GM12878 (cell line): ENCODE measurements at regions not wholly inside any gene's neighbourhood (a gene's known extent, or its start where the extent isn't known, plus 50 kb on each side); places are given as distances from the start of the nearest gene placed in this dataset.

Experiments
- ATAC-seq: fragments of 200-7000 bp; cut with Tn5 transposase; 3 replicates; pipeline ENCODE4 v1.9.1; 2020; ENCODE audit warnings: mild to moderate bottlenecking, moderate library complexity
- BruUV-seq: library from RNA; stranded (reverse); fragments of 400-500 nt; replicated peaks from 2 replicates; lab custom pipeline; 2021; lab: Mats Ljungman, UMichigan
- CTCF ChIA-PET: fragments of 300-600 bp; sonication (Branson Sonifier 250); formaldehyde crosslinking; extraction: SDS; loops from one replicate; lab custom pipeline; 2021; ENCODE audit warnings: inconsistent platforms; lab: Yijun Ruan, JAX
- POLR2A ChIA-PET: fragments of 350-600 bp; formaldehyde crosslinking; extraction: SDS; loops from one replicate; lab custom pipeline; 2021; ENCODE audit warnings: inconsistent platforms; lab: Charles Lee
- RAD21 ChIA-PET: fragments of 300-600 bp; sonication (Branson Sonifier 250); formaldehyde crosslinking; loops from one replicate; lab custom pipeline; 2023; ENCODE audit warnings: antibody characterized with exemption; ENCODE audit not compliant: unreplicated experiment; lab: Charles Lee
- SMC1A ChIA-PET: fragments of 300-600 bp; sonication (Branson Sonifier 250); formaldehyde crosslinking; loops from one replicate; lab custom pipeline; 2023; ENCODE audit not compliant: unreplicated experiment, uncharacterized antibody; lab: Charles Lee
- DNase-seq: peaks from one replicate; pipeline ENCODE4 v3.0.0-alpha.2; 2011; ENCODE audit warnings: low read depth, low spot score
- FAIRE-seq: peaks from 3 replicates; lab custom pipeline; 2011; peaks lifted over from hg19 to GRCh38; lab: Jason Lieb, UNC
- H2AFZ ChIP-seq: 2 replicates; pipeline ENCODE4 v1.6.0; 2011; ENCODE audit warnings: low read depth, low read length, control low read depth; ENCODE audit not compliant: control insufficient read depth
- H3K27ac ChIP-seq: 2 replicates; pipeline ENCODE4 v1.5.1; 2011; ENCODE audit warnings: control low read depth; ENCODE audit not compliant: control insufficient read depth, insufficient read depth
- H3K27me3 ChIP-seq, 2 experiments: replicated peaks in 1 of 2; 2 replicates each; pipeline versions ENCODE4 v1.6.0 to v1.6.1; 2011; ENCODE audit warnings: low read length in 1 of 2; ENCODE audit not compliant: control insufficient read depth in 2 of 2, insufficient read depth in 2 of 2
- H3K36me3 ChIP-seq, 2 experiments: 2 replicates each; pipeline ENCODE4 v1.5.1; 2011; ENCODE audit warnings: low read length in 1 of 2; ENCODE audit not compliant: control insufficient read depth in 2 of 2, insufficient read depth in 2 of 2
- H3K4me1 ChIP-seq: 2 replicates; pipeline ENCODE4 v1.6.1; 2011; ENCODE audit warnings: mild to moderate bottlenecking, low read length, moderate library complexity, mixed read lengths; ENCODE audit not compliant: control insufficient read depth, insufficient read depth
- H3K4me2 ChIP-seq: 2 replicates; pipeline ENCODE4 v1.6.0; 2011; ENCODE audit warnings: control low read depth; ENCODE audit not compliant: control insufficient read depth, insufficient read depth
- H3K4me3 ChIP-seq: fragments of 200-600 bp; sonication (generic); 2 replicates; pipeline ENCODE4 v1.5.1; 2016
- H3K79me2 ChIP-seq: 2 replicates; pipeline ENCODE4 v1.6.0; 2011; ENCODE audit warnings: low read length; ENCODE audit not compliant: control insufficient read depth, insufficient read depth
- H3K9ac ChIP-seq: 2 replicates; pipeline ENCODE4 v1.8.0; 2011; ENCODE audit warnings: low read length, control low read depth, mixed read lengths; ENCODE audit not compliant: control insufficient read depth, insufficient read depth
- H3K9me3 ChIP-seq: replicated peaks from 3 replicates; pipeline ENCODE4 v1.5.1; 2011; ENCODE audit warnings: mild to moderate bottlenecking, low read length; ENCODE audit not compliant: control insufficient read depth, insufficient read depth
- H4K20me1 ChIP-seq: 2 replicates; pipeline ENCODE4 v1.6.0; 2011; ENCODE audit not compliant: control insufficient read depth, insufficient read depth
- CHD1 ChIP-seq: IDR thresholded peaks from 2 replicates; pipeline ENCODE4 v1.6.1; 2012; ENCODE audit warnings: low read depth, low read length, improper control_type of control experiment
- NKRF ChIP-seq: fragments of 450-650 bp; conservative IDR thresholded peaks from 2 replicates; pipeline ENCODE4 v1.6.1; 2017; ENCODE audit warnings: mild to moderate bottlenecking, moderate library complexity
- SMC3 ChIP-seq: IDR thresholded peaks from 2 replicates; pipeline ENCODE4 v1.6.1; 2011; ENCODE audit warnings: low read length, improper control_type of control experiment, borderline replicate concordance
- SPI1 ChIP-seq: IDR thresholded peaks from 2 replicates; pipeline ENCODE4 v1.6.1; 2011; ENCODE audit warnings: low read depth, mild to moderate bottlenecking, low read length, moderate library complexity, borderline replicate concordance; ENCODE audit not compliant: insufficient read depth
- ZNF592 ChIP-seq: fragments of 450-650 bp; IDR thresholded peaks from 2 replicates; pipeline ENCODE4 v1.6.1; 2017; ENCODE audit warnings: mild to moderate bottlenecking, moderate library complexity
- WGBS: methylation state at CpG from one replicate; pipeline ENCODE4 v1.1.6; 2016; ENCODE audit warnings: low lambda C conversion rate; ENCODE audit not compliant: insufficient replicate concordance, insufficient coverage; ENCODE audit errors: missing lambda C conversion rate; 5-methylcytosine and 5-hydroxymethylcytosine counted together
- in situ Hi-C: fragments of 300-500 bp; cut with MboI; formaldehyde crosslinking; loops from 9 replicates; pipeline ENCODE4 v1.14.3; 2018; ENCODE audit warnings: mixed read lengths
- intact Hi-C: fragments of 100-400 bp; cut with micrococcal nuclease; formaldehyde crosslinking; loops from one replicate; pipeline ENCODE4 v1.14.2; 2022; ENCODE audit not compliant: unreplicated experiment
- TF ChIP-seq, protein P1 (sequence below): fragments of 450-650 bp; formaldehyde crosslinking; IDR thresholded peaks from 2 replicates; pipeline ENCODE4 v1.4.0; 2022; ENCODE audit warnings: mild to moderate bottlenecking, moderate library complexity

DNA sequence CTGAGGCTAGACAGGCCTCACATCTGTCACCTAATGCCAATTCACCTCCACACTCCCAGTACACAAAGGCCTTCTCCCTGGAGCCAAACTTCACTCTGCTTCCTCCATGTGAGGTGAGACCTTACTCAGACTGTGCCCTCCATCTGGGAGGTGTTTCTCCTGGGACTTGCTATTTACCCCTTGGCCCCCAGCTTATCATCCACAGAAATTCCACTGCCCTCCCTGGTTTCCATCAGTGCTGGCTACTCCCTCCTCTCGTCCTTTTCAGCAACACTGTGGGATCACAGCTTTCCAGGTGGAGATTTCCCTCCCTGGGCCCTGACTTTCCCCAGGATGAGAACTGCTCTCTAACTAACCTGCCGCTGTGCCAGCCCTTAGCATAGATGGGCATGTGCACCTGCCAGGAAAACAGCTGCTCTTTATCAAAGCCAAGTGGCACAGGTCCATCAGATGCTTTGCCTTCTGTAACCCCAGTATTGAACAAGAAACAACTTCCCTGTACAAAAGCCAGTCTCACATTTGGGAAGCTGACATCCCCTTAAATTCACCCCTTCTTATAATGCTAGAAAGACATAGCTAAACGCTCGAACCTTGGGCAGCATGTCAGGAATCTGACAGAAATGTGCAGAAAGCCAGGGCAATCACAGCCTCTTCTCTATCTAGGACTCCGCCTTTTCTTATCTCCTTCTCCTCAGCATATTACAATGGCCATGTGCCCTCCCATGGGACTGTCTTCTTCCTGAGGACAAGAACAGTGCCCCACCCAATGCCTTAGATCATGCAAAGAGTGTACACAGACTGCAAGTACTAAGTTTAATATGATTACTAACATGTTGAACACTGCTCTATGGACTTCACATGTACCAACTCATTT lies 535.5 kb upstream of the ID2 start:
- Histone ChIP-seq H3K79me2 (no peaks in the 10 kb centered on the region), H3K9ac (no peak overlapping the region), H2AFZ (no peak overlapping the region), H4K20me1 (no peaks in the 10 kb centered on the region), H3K4me1 (no peaks in the 10 kb centered on the region), H3K27me3 (no peaks in the 10 kb centered on the region), H3K9me3 (no peaks in the 10 kb centered on the region; the same call in 2 of the 3 replicates), H3K27ac (no peak overlapping the region), H3K4me2 (no peak overlapping the region), H3K36me3 (no peaks in the 10 kb centered on the region), H3K4me3 (no peak overlapping the region)
- POLR2A ChIA-PET = no interaction called here
- FAIRE-seq (no peak), ATAC-seq (no peak), DNase-seq (no peak)
- in situ Hi-C loops (no loop called here), intact Hi-C loops (no loop called here)
- WGBS = 49% methylated on average over 5 of the region's 5 CpGs
- RAD21 ChIA-PET = interaction anchor here (0.8 to 2.1 kb wide), 4 partner anchors 10 to 159 kb away, joined by 3 to 7 read pairs (median 4); no protein-coding TSS in a partner anchor
- CTCF ChIA-PET = interaction anchor here (0.7 to 0.9 kb wide), 4 partner anchors 14 to 162 kb away, joined by 3 read pairs; no protein-coding TSS in a partner anchor
- no TSS peak for BruUV-seq
- TF ChIP-seq ZNF592 = no peak
- TF ChIP-seq CHD1 = no peak
- TF ChIP-seq SPI1 = no peak
- no peak for TF ChIP-seq SMC3
- TF ChIP-seq, protein P1, sequence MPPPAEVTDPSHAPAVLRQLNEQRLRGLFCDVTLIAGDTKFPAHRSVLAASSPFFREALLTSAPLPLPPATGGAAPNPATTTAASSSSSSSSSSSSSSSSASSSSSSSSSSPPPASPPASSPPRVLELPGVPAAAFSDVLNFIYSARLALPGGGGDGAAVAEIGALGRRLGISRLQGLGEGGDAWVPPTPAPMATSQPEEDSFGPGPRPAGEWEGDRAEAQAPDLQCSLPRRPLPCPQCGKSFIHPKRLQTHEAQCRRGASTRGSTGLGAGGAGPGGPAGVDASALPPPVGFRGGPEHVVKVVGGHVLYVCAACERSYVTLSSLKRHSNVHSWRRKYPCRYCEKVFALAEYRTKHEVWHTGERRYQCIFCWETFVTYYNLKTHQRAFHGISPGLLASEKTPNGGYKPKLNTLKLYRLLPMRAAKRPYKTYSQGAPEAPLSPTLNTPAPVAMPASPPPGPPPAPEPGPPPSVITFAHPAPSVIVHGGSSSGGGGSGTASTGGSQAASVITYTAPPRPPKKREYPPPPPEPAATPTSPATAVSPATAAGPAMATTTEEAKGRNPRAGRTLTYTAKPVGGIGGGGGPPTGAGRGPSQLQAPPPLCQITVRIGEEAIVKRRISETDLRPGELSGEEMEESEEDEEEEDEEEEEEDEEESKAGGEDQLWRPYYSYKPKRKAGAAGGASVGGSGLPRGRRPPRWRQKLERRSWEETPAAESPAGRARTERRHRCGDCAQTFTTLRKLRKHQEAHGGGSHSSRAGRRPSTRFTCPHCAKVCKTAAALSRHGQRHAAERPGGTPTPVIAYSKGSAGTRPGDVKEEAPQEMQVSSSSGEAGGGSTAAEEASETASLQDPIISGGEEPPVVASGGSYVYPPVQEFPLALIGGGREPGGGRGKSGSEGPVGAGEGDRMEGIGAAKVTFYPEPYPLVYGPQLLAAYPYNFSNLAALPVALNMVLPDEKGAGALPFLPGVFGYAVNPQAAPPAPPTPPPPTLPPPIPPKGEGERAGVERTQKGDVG (CRISPR knock-in tag) = no peak
- no peak for TF ChIP-seq NKRF
- SMC1A ChIA-PET = interaction anchor here (1.2 to 1.7 kb wide), 5 partner anchors 10 to 22 kb away, joined by 3 to 6 read pairs (median 4); no protein-coding TSS in a partner anchor
